IMR-90 (cell line): ENCODE measurements at regions not wholly inside any gene's neighbourhood (a gene's known extent, or its start where the extent isn't known, plus 50 kb on each side); places are given as distances from the start of the nearest gene placed in this dataset.

Experiments used
- ATAC-seq: fragments of 200-7000 bp; cut with Tn5 transposase; 2 replicates; pipeline ENCODE4 v1.9.1; 2020; ENCODE audit warnings: low read depth, mild to moderate bottlenecking, moderate library complexity
- BruUV-seq: library from RNA; stranded (reverse); fragments of 400-500 nt; replicated peaks from 2 replicates; lab custom pipeline; 2021; lab: Mats Ljungman, UMichigan
- CTCF ChIA-PET: fragments of 300-600 bp; formaldehyde crosslinking; extraction: SDS; loops from one replicate; lab custom pipeline; 2021; ENCODE audit warnings: antibody characterized with exemption; lab: Yijun Ruan, JAX
- POLR2A ChIA-PET: fragments of 300-600 bp; sonication (Branson Sonifier 250); formaldehyde crosslinking; loops from one replicate; lab custom pipeline; 2022; ENCODE audit warnings: antibody characterized with exemption; ENCODE audit not compliant: unreplicated experiment; lab: Charles Lee
- DNase-seq: peaks from one replicate; pipeline ENCODE4 v3.0.0; 2013
- H2AFZ ChIP-seq: replicated peaks from 2 replicates; pipeline ENCODE3; 2013; ENCODE audit warnings: low read length, mild to moderate bottlenecking; ENCODE audit not compliant: poor library complexity
- H2AK5ac ChIP-seq: 2 replicates; pipeline ENCODE4 v1.6.1; 2013; ENCODE audit warnings: low read depth, low read length, inconsistent platforms
- H2AK9ac ChIP-seq: replicated peaks from 2 replicates; pipeline ENCODE3; 2013; ENCODE audit warnings: mild to moderate bottlenecking, low read depth, low read length, moderate library complexity; ENCODE audit not compliant: poor library complexity
- H2BK120ac ChIP-seq: 2 replicates; pipeline ENCODE4 v1.6.1; 2013; ENCODE audit warnings: low read depth, low read length, inconsistent platforms
- H2BK15ac ChIP-seq: 3 replicates; pipeline ENCODE4 v1.6.1; 2013; ENCODE audit warnings: low read depth, low read length, inconsistent platforms
- H2BK20ac ChIP-seq: 2 replicates; pipeline ENCODE4 v1.6.1; 2013; ENCODE audit warnings: low read depth, mild to moderate bottlenecking, inconsistent platforms, low read length, moderate library complexity
- H2BK5ac ChIP-seq: 2 replicates; pipeline ENCODE4 v1.6.1; 2013; ENCODE audit warnings: mild to moderate bottlenecking, low read depth, low read length, inconsistent platforms; ENCODE audit not compliant: poor library complexity, severe bottlenecking
- H3K14ac ChIP-seq: replicated peaks from 2 replicates; pipeline ENCODE4 v1.6.1; 2013; ENCODE audit warnings: low read depth, low read length, inconsistent platforms
- H3K18ac ChIP-seq: 2 replicates; pipeline ENCODE4 v1.6.1; 2013; ENCODE audit warnings: low read depth, low read length, control low read depth
- H3K23ac ChIP-seq: 2 replicates; pipeline ENCODE4 v1.6.1; 2013; ENCODE audit warnings: low read depth, low read length, inconsistent platforms
- H3K27ac ChIP-seq: 2 replicates; pipeline ENCODE4 v1.5.1; 2013; ENCODE audit warnings: mild to moderate bottlenecking, control low read depth, low read length; ENCODE audit not compliant: insufficient read depth
- H3K27me3 ChIP-seq: 2 replicates; pipeline ENCODE4 v1.6.1; 2013; ENCODE audit warnings: low read length; ENCODE audit not compliant: control insufficient read depth, insufficient read depth
- H3K36me3 ChIP-seq: 2 replicates; pipeline ENCODE4 v1.6.1; 2013; ENCODE audit warnings: low read length, mixed read lengths; ENCODE audit not compliant: control insufficient read depth, insufficient read depth
- H3K4ac ChIP-seq: 2 replicates; pipeline ENCODE4 v1.6.1; 2013; ENCODE audit warnings: low read depth, low read length, inconsistent platforms
- H3K4me1 ChIP-seq: 2 replicates; pipeline ENCODE4 v1.6.1; 2013; ENCODE audit warnings: low read length, mixed read lengths; ENCODE audit not compliant: control insufficient read depth, insufficient read depth
- H3K4me2 ChIP-seq: 2 replicates; pipeline ENCODE4 v1.6.1; 2013; ENCODE audit warnings: low read depth, mild to moderate bottlenecking, control low read depth, low read length, moderate library complexity
- H3K4me3 ChIP-seq: 2 replicates; pipeline ENCODE4 v1.5.1; 2013; ENCODE audit warnings: low read depth, mild to moderate bottlenecking, control low read depth, low read length, moderate library complexity; ENCODE audit not compliant: insufficient read depth
- H3K56ac ChIP-seq: 2 replicates; pipeline ENCODE4 v1.6.1; 2013; ENCODE audit warnings: low read length, inconsistent platforms; ENCODE audit not compliant: insufficient read depth; ENCODE audit errors: extremely low read depth
- H3K79me1 ChIP-seq, 2 experiments: 2 replicates each; pipeline ENCODE4 v1.6.1; 2013; ENCODE audit warnings: low read length in 2 of 2, inconsistent platforms in 1 of 2, low read depth in 1 of 2
- H3K9ac ChIP-seq: 2 replicates; pipeline ENCODE4 v1.6.1; 2013; ENCODE audit warnings: low read depth, low read length, control low read depth
- H3K9me1 ChIP-seq: 2 replicates; pipeline ENCODE4 v1.6.1; 2013; ENCODE audit warnings: low read length, inconsistent platforms; ENCODE audit not compliant: insufficient read depth
- H3K9me3 ChIP-seq: 2 replicates; pipeline ENCODE4 v1.6.1; 2013; ENCODE audit warnings: low read length; ENCODE audit not compliant: control insufficient read depth, insufficient read depth
- H4K20me1 ChIP-seq: 2 replicates; pipeline ENCODE4 v1.6.1; 2013; ENCODE audit warnings: low read length, inconsistent platforms; ENCODE audit not compliant: insufficient read depth
- H4K5ac ChIP-seq: 2 replicates; pipeline ENCODE4 v1.6.1; 2013; ENCODE audit warnings: mild to moderate bottlenecking, low read depth, low read length, control low read depth
- H4K8ac ChIP-seq, 2 experiments: 2 replicates each; pipeline ENCODE4 v1.6.1; 2013; ENCODE audit warnings: low read depth in 2 of 2, low read length in 2 of 2, control low read depth in 1 of 2, inconsistent platforms in 1 of 2
- H4K91ac ChIP-seq: 2 replicates; pipeline ENCODE4 v1.6.1; 2013; ENCODE audit warnings: low read depth, low read length, inconsistent platforms; ENCODE audit not compliant: insufficient read depth
- BHLHE40 ChIP-seq: fragments of 150-350 bp; IDR thresholded peaks from 2 replicates; pipeline ENCODE4 v1.6.1; 2016; ENCODE audit warnings: mild to moderate bottlenecking, low read depth, low read length
- CEBPB ChIP-seq: IDR thresholded peaks from 2 replicates; pipeline ENCODE4 v1.6.1; 2012; ENCODE audit warnings: low read depth, low read length, improper control_type of control experiment
- CHD1 ChIP-seq: IDR thresholded peaks from 2 replicates; pipeline ENCODE4 v1.6.1; 2012; ENCODE audit warnings: low read depth, low read length, improper control_type of control experiment
- ELK1 ChIP-seq: fragments of 150-350 bp; IDR thresholded peaks from 2 replicates; pipeline ENCODE4 v1.6.1; 2016; ENCODE audit warnings: low read depth, mild to moderate bottlenecking, low read length, moderate library complexity, borderline replicate concordance
- FOS ChIP-seq: fragments of 150-350 bp; IDR thresholded peaks from 2 replicates; pipeline ENCODE4 v1.6.1; 2016; ENCODE audit warnings: low read depth, low read length
- MAFK ChIP-seq: IDR thresholded peaks from 2 replicates; pipeline ENCODE4 v1.6.1; 2012; ENCODE audit warnings: low read depth, low read length, improper control_type of control experiment
- MAZ ChIP-seq: IDR thresholded peaks from 2 replicates; pipeline ENCODE4 v1.6.1; 2012; ENCODE audit warnings: low read depth, mild to moderate bottlenecking, low read length, improper control_type of control experiment, moderate library complexity, borderline replicate concordance
- RAD21 ChIP-seq: IDR thresholded peaks from 2 replicates; pipeline ENCODE4 v1.6.1; 2012; ENCODE audit warnings: low read length, improper control_type of control experiment
- RFX5 ChIP-seq: IDR thresholded peaks from 2 replicates; pipeline ENCODE4 v1.8.0; 2012; ENCODE audit warnings: low read depth, mild to moderate bottlenecking, low read length, moderate library complexity
- SMC3 ChIP-seq: fragments of 150-350 bp; IDR thresholded peaks from 2 replicates; pipeline ENCODE4 v1.6.1; 2016; ENCODE audit warnings: low read depth, mild to moderate bottlenecking, antibody characterized with exemption, low read length, moderate library complexity
- USF2 ChIP-seq: fragments of 150-350 bp; IDR thresholded peaks from 2 replicates; pipeline ENCODE4 v1.6.1; 2017; ENCODE audit warnings: mild to moderate bottlenecking, antibody characterized with exemption, low read length, low read depth
- WGBS, 2 experiments: methylation state at CpG; one replicate each; pipeline versions ENCODE4 v1.1.5 to v1.1.7; 2013; ENCODE audit warnings: missing lambda C conversion rate in 2 of 2; ENCODE audit not compliant: insufficient read length in 1 of 2; ENCODE audit errors: extremely low coverage in 2 of 2; 5-methylcytosine and 5-hydroxymethylcytosine counted together
- dilution Hi-C: fragments of 300-500 bp; cut with HindIII; formaldehyde crosslinking; loops from one replicate; pipeline ENCODE4 v1.14.3; 2018; ENCODE audit warnings: low sequenced_read_pairs; ENCODE audit not compliant: unreplicated experiment
- in situ Hi-C: fragments of 300-500 bp; cut with MboI; formaldehyde crosslinking; loops from 3 replicates; pipeline ENCODE4 v1.14.3; 2019; ENCODE audit warnings: low sequenced_read_pairs, inconsistent platforms, mixed read lengths
- intact Hi-C: fragments of 100-400 bp; cut with micrococcal nuclease; formaldehyde crosslinking; loops from 2 replicates; pipeline ENCODE4 v1.10.0; 2022

GRCh38 chr5:135163391-135163790, 129.4 kb upstream of the PITX1 start:
- Histone ChIP-seq H4K20me1 (no peaks in the 10 kb centered on the region), H3K18ac (no peak overlapping the region), H4K91ac (no peak overlapping the region), H3K9ac (no peak overlapping the region), H2BK120ac (no peak overlapping the region), H3K4me3 (no peak overlapping the region), H2AK9ac (no peak overlapping the region), H4K5ac (no peak overlapping the region), H4K8ac (no peak overlapping the region), H3K79me1 (no peaks in the 10 kb centered on the region), H2BK5ac (no peak overlapping the region), H3K9me1 (no peaks in the 10 kb centered on the region), H3K4me1 (no peaks in the 10 kb centered on the region), H3K27me3 (peaks cover 23% of the 10 kb centered on the region), H3K4me2 (no peak overlapping the region), H2AK5ac (no peak overlapping the region), H2BK15ac (no peak overlapping the region), H3K56ac (no peak overlapping the region), H2BK20ac (no peak overlapping the region), H3K27ac (no peak overlapping the region), H3K4ac (no peak overlapping the region), H3K36me3 (no peaks in the 10 kb centered on the region), H3K9me3 (peaks cover 12% of the 10 kb centered on the region), H2AFZ (no peak overlapping the region), H3K23ac (no peak overlapping the region), H3K14ac (no peak overlapping the region)
- dilution Hi-C loops, result no loop called here
- TF ChIP-seq RFX5 (no peak), SMC3 (no peak), CHD1 (no peak), CEBPB (no peak), USF2 (no peak), BHLHE40 (no peak), ELK1 (no peak), FOS (no peak), MAZ (no peak), MAFK (no peak), RAD21 (no peak)
- ChIA-PET CTCF (interaction anchor here (0.7 to 1.5 kb wide), 2 partner anchors 11 to 19 kb away, joined by 3 to 4 read pairs; no protein-coding TSS in a partner anchor), POLR2A (no interaction called here)
- BruUV-seq, result no TSS peak
- intact Hi-C loops, result no loop called here
- no CpG with 5 or more reads among the region's 5 CpGs for WGBS, 2 experiments
- ATAC-seq (no peak), DNase-seq (no peak)
- in situ Hi-C loops, result no loop called here
